Activated CD4-positive, alpha-beta T cell treated with anti-CD3 and anti-CD28 coated beads, Interleukin-2, amount 50 U/mL, for 1 hour (primary cell): ENCODE measurements at regions not wholly inside any gene's neighbourhood (a gene's known extent, or its start where the extent isn't known, plus 50 kb on each side); places are given as distances from the start of the nearest gene placed in this dataset.
"Not testable (repeated sequence)": the region's sequence is repeated elsewhere in the genome, so short reads cannot be mapped to it uniquely, and the experiment has no call there.

Source experiments
- DNase-seq: peaks from one replicate; pipeline ENCODE4 v3.0.0-alpha.2; 2020

DNA sequence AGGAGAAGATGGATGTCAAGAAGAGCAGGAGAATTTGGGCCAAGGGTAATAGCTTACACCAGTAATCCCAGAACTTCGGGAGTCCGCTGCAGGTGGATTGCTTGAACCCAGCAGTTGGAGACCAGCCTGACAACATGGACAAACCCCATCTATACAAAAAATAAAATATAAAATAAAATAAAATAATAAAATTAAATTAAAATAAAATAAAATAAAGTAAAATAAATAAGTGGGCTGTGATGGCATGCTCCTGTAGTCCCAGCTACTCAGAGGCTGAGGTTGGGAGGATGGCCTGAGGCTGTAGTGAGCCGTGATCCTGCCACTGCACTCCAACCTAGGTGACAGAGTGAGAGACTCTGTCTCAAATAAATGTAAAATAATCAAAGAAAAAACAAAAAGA, 1946.7 kb downstream of the MRPL39 start:
- DNase-seq: no peak

DNA sequence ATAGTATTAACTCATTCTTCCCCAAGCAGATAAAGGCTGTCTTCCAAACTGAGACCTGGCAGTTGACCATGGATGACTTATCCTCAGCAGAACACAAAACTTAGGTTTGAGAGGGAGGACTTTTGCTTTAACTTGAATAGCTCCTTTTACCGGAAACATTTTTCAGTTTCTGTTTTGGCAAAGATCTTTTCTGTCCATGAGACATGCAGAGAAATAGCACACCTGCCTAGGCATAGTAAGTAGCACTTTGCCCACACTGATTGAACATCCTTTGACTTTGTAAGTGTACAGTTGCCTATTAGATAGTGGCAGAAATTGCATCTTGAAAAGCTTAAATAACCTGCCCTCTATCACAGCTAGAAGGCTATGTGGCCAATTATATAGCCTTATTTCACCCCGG, 1962.5 kb downstream of the MRPL39 start:
- DNase-seq: no peak

DNA sequence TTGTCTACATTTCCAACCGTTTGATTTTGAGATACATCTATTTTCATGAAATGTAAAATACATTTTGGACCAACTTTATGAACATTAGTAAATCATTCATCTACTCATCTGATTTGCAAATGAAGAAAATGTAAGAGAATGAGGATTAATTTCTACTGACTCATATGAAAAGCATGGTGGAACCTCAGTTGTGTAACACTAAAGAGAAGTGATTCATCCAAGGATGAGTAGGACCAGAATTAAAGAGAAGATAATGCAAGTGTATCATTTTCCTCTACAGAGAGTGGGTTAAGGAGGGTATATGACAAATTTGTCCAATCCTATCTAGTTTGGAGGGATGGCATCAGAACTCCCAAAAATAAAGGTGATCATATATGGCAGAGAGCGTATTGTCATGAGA, 1967.6 kb downstream of the MRPL39 start:
- no peak for DNase-seq

DNA sequence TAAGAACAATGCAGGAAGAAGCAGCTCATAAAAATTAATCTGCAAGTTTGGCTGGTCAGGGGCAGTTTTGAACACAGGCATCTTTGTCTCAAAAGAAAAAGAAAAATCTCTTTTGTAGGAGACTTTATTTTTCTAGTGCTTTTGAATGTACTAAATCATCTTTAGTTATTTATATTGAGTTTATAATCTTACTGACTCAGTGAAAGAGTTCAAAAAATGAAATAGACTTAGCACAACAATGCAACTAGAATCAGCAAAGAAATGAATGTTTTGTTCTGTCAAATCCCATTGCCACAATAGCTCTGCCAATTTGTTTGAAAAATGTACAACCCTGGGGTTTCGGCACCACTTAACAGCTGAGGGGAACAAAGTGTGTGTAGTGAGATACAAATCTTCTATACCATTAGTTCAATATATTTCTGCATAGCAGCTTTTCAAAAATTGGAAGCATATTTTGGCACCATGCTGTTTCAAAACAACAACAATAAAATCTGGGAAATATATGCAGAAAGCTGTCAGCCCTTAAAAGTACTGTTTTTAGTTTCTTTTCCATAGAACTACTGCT, 1969.1 kb downstream of the MRPL39 start:
- no peak for DNase-seq

DNA sequence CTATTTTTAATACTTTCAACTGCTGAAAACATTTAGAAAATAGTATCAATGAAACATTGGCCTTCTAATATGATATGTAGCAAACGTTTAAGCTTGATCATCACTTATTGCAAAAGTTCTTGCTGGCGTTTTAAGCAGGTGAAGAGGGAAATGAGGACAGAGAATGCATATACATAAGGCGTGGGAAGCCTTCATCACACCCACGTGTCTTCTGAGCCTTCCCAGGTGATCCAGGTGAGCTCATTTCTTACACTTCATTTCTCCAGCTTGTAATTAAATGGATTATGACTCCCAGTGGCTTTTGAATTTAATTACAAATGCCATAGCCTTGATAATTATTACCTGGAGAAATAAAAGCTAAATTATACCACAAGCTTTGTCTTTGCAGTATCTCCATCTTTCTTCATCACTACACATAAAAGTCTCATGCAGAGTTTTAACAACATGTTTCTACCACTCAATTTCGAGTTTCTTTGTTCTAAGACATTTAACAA, 1973.8 kb downstream of the MRPL39 start:
- DNase-seq: no peak

DNA sequence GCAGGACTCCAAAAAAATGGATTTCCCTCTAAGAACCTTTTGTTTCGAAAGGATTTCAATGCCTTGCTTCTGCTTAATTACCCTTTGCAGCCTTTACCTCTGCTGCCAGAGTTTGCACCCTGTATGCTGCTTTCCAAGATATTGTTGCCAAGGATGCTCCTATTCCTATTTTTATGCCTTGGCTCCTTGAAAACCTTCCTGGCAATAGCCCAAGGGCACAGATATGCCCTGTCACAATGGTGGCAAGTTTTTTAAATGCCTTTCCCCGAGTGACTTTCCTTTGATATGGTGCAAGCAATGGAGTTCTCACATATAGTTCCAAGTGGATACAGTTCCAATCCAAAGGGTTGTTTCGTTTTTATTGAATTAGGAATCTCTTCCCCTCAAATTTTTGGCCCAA, 1983.0 kb downstream of the MRPL39 start:
- no peak for DNase-seq

DNA sequence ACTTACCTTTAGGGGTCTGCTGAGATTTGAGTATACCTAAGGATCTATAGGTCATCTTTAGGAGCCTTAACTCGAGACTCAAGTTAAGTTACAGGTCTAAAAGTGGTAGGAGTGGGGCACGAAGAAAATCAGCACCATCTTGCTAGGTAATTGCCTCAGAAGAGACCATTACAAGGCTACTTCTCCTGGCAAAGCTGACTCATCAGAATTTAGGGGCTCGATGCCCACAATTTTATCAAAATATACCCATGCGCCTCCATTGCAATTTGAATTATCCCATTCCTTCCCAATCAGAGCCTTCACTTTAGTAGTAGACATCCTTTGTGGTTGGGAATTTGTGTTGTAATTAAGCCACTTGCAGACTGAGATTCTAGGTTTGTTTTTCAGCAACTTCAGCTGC, 1994.3 kb downstream of the MRPL39 start:
- no peak for DNase-seq

DNA sequence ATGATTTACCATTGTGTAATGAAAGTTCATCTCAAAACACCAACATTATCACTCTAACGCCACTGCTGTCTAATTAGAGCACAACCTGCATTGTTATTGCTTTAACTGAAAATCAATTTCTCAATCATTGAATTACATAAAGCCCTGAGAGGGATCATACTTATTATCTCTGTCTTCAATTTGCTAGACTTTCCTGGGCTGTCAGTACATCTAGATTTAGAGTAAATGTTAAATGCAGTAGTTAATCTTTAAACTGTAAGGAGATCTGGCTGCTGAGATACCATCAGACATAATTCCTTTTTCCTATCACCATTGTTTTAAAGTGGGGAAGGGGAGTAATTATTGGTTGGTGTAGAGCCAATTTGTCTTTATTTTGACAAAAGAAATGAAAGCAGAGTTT, 1995.1 kb downstream of the MRPL39 start:
- DNase-seq: no peak

DNA sequence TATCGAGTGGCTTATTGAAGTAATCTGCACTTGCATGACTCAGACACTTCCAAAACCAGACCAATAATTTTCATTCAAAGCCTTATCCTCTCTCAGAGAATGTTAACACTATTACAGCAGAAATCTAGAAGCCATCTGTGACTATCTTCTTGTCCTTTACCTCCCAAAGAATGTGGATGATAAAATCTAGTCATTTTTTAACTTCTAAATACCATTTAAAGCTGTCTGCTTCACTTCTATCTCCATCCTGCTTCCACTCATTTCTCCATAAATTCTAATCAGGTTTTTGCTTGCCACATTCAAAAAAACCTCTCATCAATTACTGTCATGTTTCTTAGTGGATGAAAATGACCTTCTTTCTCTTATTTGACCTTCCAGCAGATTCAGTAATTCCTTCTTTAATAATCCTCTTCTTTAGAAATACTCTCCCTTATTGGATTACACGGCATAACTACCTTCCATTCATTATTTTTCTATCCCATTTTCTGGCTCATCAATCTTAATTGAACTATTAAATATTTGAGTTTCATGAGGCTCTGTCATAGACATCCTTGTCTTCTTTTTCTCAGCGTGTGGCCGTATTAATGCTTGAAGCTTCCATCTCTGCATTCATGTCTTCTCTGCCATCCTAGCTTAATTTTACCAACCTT, 1999.4 kb downstream of the MRPL39 start:
- DNase-seq: no peak

DNA sequence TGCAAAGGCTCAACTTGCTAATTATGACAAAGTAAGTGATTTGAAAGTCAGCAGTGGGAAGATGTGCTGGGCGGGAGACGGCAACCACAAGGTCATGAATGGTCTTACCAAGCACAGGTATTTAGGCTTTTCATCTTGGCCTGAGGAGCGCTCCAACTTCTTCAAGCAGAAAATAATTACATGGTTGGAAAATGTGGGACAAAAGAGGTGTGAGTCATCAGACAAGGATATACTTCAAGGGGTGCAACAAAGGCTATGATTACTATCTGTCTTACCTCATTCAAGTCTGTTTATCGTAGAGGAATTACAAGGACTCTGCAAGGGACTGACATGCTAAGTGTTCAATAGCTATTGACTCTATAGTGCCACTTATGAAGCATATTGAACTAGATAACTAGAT, 2005.7 kb downstream of the MRPL39 start:
- no peak for DNase-seq

DNA sequence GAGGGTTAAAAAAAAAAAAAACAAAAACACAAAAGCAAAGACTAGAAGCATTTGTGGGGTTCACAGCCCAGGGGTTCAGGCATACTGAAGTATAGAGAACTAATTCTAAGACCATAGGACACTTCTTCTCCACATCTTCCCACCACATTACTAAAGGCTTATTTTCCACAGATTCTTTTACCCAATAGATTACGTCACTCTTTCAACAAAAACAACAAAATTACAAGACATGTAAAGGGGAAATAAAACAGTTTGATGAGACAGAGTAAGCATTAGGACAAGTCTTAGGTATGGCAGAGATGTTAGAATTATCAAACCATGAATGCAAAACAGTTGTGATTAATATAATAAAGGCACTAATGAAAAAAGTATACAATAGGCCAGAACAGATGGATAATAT, 2013.7 kb downstream of the MRPL39 start:
- no peak for DNase-seq

DNA sequence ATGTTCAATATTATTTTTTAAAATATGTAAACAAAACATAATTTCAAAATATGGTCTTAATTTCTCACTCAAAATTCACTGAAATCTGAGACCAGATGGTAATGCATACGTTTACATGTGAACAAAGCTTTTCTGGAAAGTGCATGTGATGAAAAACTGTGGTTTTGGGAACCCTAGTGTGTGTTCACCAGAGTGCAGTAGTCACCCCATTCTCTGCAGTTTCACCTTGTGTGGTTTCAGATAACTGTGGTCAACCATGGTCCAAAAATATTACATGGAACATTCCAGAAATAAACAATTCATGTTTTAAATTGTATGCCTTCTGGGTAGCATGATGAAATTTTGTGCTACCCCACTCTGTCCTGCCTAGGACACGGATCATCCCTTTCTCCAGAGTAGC, 2021.9 kb downstream of the MRPL39 start:
- DNase-seq: no peak

DNA sequence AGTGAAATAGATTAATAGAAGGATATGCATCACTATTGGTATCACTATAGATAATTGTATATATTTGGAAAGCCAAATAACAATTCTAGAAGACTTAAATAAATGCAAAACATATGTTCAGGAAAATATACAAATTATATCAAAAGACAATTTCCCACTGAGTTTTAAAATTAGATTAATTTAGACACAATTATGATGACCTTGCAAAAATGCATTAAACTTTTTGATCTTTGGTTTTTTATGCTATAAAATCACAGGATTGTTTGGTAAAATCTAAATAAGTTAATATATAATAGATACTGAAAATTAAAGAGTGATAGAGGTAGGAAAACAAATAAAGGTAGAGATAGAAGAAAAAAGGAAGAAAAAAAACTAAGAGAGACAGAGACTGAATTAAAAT, 2027.7 kb downstream of the MRPL39 start:
- DNase-seq: no peak

DNA sequence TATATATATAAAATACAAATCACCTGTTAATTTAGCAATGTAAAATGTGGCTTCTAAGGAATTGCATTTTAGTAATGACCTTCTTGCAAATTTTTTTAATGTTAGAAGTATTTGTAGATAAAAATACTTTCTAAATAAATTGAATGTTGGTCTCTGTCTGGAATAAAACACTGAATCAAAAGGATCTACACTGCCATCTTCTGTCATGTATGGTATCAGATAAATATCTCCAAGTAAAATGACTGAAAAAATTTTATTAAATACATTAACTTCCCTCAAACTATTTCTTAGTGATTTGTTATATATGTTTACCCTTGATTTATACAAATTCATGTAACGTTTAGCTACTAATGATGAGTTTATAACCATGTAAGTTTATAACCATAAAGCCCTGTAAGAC, 2029.3 kb downstream of the MRPL39 start:
- DNase-seq: no peak

DNA sequence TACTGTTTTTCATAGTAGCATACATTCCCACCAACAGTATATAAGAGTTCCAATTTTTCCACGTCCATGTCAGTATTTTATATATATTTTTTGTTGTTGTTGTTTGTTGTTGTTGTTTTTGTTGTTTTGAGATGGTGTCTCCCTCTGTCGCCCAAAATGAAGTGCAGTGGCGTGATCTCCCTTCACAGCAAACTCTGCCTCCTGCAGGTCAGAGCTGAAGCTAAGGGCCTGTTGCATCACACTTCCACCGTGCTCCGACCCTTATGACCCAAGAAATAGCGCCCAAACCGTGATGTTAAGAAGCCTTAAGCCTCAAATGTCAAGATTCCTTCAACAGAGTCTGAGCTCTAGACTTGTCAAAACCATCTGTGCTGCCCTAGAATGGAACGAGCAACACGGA, 2032.3 kb downstream of the MRPL39 start:
- no peak for DNase-seq

DNA sequence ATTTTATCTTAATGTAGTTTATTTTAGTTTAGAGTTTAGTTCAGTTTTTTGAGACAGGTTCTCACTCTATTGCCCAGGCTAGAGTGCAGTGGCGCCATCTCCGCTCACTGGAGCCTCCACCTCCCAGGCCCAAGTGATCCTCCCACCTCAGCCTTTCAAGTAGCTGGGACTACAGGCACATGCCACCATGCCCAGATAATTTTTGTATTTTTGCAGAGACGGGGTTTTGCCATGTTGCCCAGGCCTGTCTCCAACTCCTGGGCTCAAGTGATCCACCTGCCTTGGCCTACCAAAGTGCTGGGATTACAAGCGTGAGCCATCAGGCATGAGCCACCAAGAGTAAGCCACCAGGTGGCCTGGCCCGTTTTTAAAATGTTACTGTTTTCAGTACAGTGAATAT, 2058.4 kb downstream of the MRPL39 start:
- not testable (repeated sequence) for DNase-seq

DNA sequence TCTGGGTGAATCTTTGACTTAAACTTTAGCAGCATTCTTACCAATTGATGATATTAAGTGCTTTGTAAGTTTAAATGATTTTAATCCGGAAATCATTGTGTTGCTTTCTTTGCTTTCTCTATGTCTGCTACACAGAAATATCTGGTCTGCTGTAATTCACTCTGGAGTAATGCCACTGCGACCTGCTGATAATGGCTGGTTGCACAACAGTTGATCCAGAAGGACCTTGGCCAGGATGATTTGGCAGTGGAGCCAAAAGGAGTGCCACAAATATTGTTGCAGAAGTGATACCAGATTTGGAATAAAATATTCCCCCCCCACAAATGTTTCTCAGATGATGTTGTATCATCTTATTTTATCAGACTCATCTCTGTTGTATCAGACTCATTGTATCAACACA, 2063.9 kb downstream of the MRPL39 start:
- DNase-seq: no peak

DNA sequence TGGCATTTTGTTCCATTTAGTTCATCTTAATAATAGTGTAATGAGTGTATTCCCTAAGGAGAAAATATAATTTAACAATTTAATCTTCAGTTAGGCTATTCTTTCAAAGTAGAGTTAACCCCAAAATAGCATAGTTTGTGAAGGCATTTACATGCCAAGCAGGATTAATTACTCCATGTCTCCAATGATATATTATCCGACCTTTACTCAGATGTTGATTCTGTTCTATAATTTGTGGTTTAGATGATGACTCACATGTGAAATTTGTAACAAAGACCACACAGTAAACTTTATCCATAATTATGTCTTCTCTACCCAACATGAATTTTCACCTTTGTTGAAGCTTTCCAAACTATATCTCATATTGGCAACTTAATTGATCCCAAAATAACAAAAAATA, 2065.2 kb downstream of the MRPL39 start:
- no peak for DNase-seq

DNA sequence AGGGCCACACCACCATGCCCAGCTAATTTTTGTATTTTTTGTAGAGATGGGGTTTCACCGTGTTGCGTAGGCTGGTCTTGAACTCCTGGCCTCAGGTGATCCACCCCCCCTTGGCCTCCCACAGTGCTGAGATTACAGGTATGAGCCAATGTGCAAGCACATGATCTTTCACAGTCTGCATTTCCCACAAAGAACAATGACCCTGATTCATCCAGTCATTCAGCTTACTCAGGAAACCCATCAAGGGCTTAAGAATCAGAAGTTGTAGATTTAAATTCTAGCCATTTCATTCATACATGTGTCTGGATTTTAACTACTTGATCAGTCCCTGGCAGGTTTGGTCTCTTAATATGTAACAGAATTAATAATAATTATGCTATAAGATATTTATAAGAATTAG, 2065.7 kb downstream of the MRPL39 start:
- DNase-seq: no peak

DNA sequence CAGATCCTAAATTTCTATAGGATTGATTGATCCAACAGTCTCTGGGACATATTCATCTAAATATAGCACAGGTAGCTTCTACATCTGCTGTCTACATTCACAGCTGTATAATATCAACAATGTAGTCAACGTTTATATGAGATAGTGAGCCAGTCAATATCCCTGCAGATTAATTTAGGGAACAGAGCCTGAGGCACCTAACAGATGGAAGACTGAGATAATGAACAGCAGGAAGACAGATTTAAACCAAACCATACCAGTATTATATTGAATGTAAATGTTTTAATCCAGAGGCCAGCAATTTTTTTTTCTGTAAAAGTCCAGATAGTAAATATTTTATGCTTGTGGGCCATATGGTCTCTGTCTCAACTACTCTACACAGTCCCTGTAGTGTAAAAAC, 2072.4 kb downstream of the MRPL39 start:
- no peak for DNase-seq

DNA sequence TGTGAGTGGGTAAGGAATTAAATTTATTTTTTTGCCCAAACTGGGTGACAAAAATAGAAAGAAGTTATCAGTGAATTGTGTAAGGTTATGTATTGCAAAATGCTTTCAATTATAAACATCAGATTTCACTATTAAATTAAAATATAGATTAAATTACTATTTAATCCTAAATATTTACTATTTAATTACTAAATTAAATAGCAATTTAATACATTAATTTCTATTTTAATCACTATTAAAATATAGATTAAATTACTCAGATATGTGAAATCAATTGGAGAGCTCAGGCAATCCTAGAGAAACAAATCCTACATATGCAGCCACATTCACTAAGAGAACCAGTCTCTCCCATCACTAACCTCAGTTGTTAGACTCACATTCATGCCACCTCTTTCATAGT, 2075.8 kb downstream of the MRPL39 start:
- DNase-seq: no peak

DNA sequence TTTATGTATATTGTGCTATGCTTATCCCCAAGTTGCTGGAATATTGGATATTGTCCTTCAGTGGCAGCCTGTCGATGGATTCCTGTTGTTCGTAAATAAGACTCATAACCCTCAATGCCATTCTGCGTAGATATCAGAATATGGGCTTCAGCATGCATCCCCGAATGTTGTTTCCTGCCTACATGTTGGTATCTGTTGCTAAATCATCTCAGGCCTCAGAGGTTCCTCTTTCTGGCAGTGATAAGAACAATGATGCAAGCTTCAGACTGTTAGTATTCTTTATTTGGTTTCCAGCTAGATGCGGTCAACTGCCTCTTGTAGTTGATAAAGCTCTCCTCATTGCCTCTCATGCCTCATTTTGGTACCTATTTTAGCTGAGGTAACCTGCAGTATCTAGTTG, 2082.6 kb downstream of the MRPL39 start:
- no peak for DNase-seq

DNA sequence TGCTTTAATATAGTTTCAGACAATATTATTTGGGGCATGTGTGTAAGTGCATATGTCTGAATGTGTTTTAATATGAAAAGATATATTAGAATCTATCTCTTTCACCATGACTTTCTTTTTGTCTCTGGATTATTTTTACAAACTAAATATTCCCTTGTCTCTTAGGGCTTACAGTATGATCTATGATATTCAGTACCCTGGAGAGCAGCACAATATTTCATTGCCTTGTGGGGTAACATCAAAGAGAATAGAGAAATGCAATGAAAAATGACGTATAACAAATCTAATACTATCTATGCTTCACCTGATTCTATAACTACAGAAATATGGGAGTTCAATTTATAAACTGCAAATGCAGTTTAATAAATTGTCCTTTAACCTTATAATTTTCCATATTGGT, 2084.5 kb downstream of the MRPL39 start:
- no peak for DNase-seq

DNA sequence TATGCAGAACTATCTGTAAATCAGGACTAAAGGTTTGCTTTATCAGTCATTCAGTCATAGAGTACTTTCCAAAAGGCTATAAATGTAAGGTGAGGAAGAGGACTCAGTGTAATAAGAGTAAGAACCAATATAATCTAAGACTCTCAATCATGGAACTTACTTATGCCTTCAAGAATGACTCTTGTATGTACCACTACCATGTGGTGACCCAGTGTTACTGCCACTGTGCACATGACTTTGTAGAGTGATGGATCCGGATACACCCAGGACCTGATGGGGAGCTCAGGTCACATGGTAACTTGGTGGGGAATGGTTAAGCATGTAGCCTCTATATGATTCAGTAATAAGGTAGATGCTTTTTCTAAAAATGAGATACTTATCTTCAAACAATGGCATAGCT, 2099.8 kb downstream of the MRPL39 start:
- no peak for DNase-seq

DNA sequence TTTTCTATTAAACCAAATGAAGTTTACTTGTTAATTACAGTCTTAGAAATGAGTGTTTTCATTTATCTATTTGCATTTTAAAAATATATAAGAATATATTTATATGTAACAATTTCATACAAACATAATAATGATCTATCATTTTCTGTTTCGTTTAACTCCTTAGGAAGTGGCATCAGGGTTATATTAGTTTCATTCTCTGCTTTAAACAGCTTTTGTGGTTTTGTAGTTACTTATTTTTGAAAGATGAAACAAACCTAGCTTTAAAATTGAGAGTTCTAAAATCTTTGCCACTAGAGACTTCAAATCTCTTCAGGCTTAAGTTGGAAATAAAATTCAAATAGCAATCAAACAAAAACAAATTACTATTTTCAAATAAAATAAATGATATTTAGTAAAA, 2110.6 kb downstream of the MRPL39 start:
- DNase-seq: no peak
